K562 (cell line): ENCODE measurements at regions not wholly inside any gene's neighbourhood (a gene's known extent, or its start where the extent isn't known, plus 50 kb on each side); places are given as distances from the start of the nearest gene placed in this dataset.

Experiments used
- C11orf30 ChIP-seq: fragments of 450-650 bp; IDR thresholded peaks from 2 replicates; pipeline ENCODE4 v1.6.1; 2016; ENCODE audit warnings: low read depth, mild to moderate bottlenecking
- CUX1 ChIP-seq: fragments of 200-800 bp; sonication (Bioruptor generic); IDR thresholded peaks from 2 replicates; pipeline ENCODE4 v1.6.1; 2016; ENCODE audit warnings: missing genetic modification characterization, missing compliant biosample characterization
- DPF2 ChIP-seq: fragments of 450-650 bp; IDR thresholded peaks from 2 replicates; pipeline ENCODE4 v1.6.1; 2016
- E2F8 ChIP-seq: fragments of 450-650 bp; IDR thresholded peaks from 2 replicates; pipeline ENCODE4 v1.7.1; 2018; ENCODE audit warnings: mild to moderate bottlenecking, low read depth; ENCODE audit not compliant: partially characterized antibody
- FOXK1 ChIP-seq: sonication (generic); formaldehyde crosslinking; IDR thresholded peaks from 2 replicates; pipeline ENCODE4 v1.8.0; 2022; ENCODE audit warnings: missing genetic modification reagents, mild to moderate bottlenecking, borderline replicate concordance
- GTF3C2 ChIP-seq: IDR thresholded peaks from 3 replicates; pipeline ENCODE4 v1.6.1; 2011; ENCODE audit warnings: borderline replicate concordance, mild to moderate bottlenecking, moderate library complexity; ENCODE audit not compliant: insufficient read length; ENCODE audit errors: extremely low read depth
- HNRNPH1 ChIP-seq: fragments of 200-400 bp; formaldehyde crosslinking; optimal IDR thresholded peaks from 2 replicates; pipeline ENCODE3; 2017; ENCODE audit warnings: low read depth, mild to moderate bottlenecking, low read length, moderate library complexity
- ZC3H8 ChIP-seq: fragments of 450-650 bp; IDR thresholded peaks from 2 replicates; pipeline ENCODE4 v1.6.1; 2017
- ZNF121 ChIP-seq: sonication (generic); formaldehyde crosslinking; conservative IDR thresholded peaks from 2 replicates; pipeline ENCODE4 v1.8.0; 2022; ENCODE audit warnings: missing genetic modification reagents
- ZNF583 ChIP-seq: fragments of 250-450 bp; sonication (Bioruptor Pico); IDR thresholded peaks from 2 replicates; pipeline ENCODE4 v1.4.0; 2020
- ZNF778 ChIP-seq: fragments of 450-650 bp; formaldehyde crosslinking; IDR thresholded peaks from 2 replicates; pipeline ENCODE4 v1.4.0; 2020; ENCODE audit warnings: mild to moderate bottlenecking, moderate library complexity
- TF ChIP-seq, protein P1 (sequence below): fragments of 200-800 bp; sonication (Bioruptor generic); IDR thresholded peaks from 2 replicates; pipeline ENCODE4 v1.6.1; 2017; ENCODE audit warnings: missing genetic modification characterization, missing compliant biosample characterization
- TF ChIP-seq, protein P2 (sequence below): IDR thresholded peaks from 3 replicates; pipeline ENCODE4 v1.6.1; 2011; ENCODE audit warnings: borderline replicate concordance, mild to moderate bottlenecking; ENCODE audit not compliant: insufficient read length, insufficient read depth

DNA sequence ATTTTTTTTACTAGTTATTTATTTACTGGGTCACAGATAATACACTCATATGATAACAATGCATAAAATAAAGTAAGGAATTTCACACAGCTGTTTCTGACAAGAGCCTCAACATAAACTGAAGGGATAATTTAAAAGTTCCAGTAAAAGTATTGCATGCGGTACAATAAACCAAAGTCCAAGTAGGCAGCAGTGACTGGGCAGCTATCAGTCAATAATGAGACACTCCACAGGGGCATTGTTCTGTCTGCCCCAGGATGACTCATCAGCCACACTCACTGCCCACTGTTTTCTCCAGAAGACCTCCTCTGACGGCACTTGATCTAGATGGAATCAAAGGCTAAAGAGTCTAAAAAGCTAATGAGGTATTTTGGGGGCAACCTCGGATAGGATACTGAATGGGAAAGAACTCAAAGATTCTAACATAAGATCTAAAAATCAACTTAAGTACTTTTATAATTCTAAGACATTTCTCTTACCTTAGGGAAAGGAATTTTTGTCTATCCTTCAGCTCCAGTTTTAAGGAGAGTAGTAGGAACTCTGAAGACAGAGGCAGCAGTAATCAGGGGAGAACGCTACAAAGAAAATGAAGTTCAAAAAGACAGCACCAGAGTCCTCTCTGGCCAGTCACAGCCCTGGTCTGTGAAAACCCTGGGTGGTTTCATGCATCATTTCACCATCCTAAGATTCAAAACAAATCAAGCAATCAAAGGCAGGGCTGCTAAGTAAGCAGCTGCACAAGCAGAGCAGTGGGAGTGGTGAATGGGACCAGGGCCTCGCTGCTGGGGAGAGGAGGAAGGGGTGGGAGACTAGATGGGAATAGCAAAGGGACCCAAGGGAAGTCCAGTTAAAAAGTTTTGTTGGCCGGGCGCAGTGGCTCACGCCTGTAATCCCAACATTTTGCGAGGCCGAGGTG is 175.1 kb downstream of the AVL9 start (continued):
- no peak for TF ChIP-seq GTF3C2
- no peak for TF ChIP-seq ZNF121 (CRISPR knock-in tag)
- no peak for TF ChIP-seq ZNF778
- TF ChIP-seq FOXK1 (CRISPR knock-in tag), result no peak
- 0 out of 2 replicates have a peak, but pooled peaks have one; percentile 25 for TF ChIP-seq CUX1
- TF ChIP-seq C11orf30, result peak; percentile 9; the same call in 1 of the 2 replicates
- no peak for TF ChIP-seq E2F8
- TF ChIP-seq, protein P1, sequence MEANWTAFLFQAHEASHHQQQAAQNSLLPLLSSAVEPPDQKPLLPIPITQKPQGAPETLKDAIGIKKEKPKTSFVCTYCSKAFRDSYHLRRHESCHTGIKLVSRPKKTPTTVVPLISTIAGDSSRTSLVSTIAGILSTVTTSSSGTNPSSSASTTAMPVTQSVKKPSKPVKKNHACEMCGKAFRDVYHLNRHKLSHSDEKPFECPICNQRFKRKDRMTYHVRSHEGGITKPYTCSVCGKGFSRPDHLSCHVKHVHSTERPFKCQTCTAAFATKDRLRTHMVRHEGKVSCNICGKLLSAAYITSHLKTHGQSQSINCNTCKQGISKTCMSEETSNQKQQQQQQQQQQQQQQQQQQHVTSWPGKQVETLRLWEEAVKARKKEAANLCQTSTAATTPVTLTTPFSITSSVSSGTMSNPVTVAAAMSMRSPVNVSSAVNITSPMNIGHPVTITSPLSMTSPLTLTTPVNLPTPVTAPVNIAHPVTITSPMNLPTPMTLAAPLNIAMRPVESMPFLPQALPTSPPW (CRISPR knock-in tag), result no peak; the same call in 1 of the 2 replicates
- peak; percentile 63 for TF ChIP-seq DPF2
- no peak for TF ChIP-seq ZC3H8
- no peak for TF ChIP-seq ZNF583 (CRISPR knock-in tag)
- TF ChIP-seq, protein P2, sequence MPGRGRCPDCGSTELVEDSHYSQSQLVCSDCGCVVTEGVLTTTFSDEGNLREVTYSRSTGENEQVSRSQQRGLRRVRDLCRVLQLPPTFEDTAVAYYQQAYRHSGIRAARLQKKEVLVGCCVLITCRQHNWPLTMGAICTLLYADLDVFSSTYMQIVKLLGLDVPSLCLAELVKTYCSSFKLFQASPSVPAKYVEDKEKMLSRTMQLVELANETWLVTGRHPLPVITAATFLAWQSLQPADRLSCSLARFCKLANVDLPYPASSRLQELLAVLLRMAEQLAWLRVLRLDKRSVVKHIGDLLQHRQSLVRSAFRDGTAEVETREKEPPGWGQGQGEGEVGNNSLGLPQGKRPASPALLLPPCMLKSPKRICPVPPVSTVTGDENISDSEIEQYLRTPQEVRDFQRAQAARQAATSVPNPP, result no peak
- no peak for TF ChIP-seq HNRNPH1
